Neural cell (in vitro differentiated cells): ENCODE measurements at regions not wholly inside any gene's neighbourhood (a gene's known extent, or its start where the extent isn't known, plus 50 kb on each side); places are given as distances from the start of the nearest gene placed in this dataset.

Experiments
- H2AFZ ChIP-seq: fragments of 200-600, 300-800 bp; sonication (generic), shearing (Covaris generic); 2 replicates; pipeline ENCODE4 v1.6.0; 2014; ENCODE audit warnings: low read depth, mild to moderate bottlenecking, antibody characterized with exemption, low read length, moderate library complexity
- H3F3A ChIP-seq: fragments of 200-600 bp; shearing (Covaris generic); 2 replicates; pipeline ENCODE4 v1.6.1; 2016; ENCODE audit warnings: mild to moderate bottlenecking, moderate library complexity, mixed read lengths, antibody characterized with exemption, low read length; ENCODE audit not compliant: insufficient read depth, poor library complexity, severe bottlenecking
- H3K27ac ChIP-seq: fragments of 200-600, 300-800 bp; sonication (generic), shearing (Covaris generic); 2 replicates; pipeline ENCODE4 v1.5.1; 2014; ENCODE audit warnings: mild to moderate bottlenecking, low read length, moderate library complexity
- H3K27me3 ChIP-seq: fragments of 300-800, 200-600 bp; sonication (generic), shearing (Covaris generic); 2 replicates; pipeline ENCODE4 v1.6.0; 2014; ENCODE audit warnings: mild to moderate bottlenecking, low read depth, low read length, moderate library complexity; ENCODE audit not compliant: insufficient read depth
- H3K36me3 ChIP-seq: fragments of 300-800, 200-600 bp; sonication (generic), shearing (Covaris generic); 2 replicates; pipeline ENCODE4 v1.5.1; 2014; ENCODE audit warnings: mild to moderate bottlenecking, antibody characterized with exemption, low read length, moderate library complexity; ENCODE audit not compliant: insufficient read depth
- H3K4me2 ChIP-seq: fragments of 300-800, 200-600 bp; sonication (generic), shearing (Covaris generic); 2 replicates; pipeline ENCODE4 v1.6.0; 2014; ENCODE audit warnings: mild to moderate bottlenecking, low read length
- H3K4me3 ChIP-seq: fragments of 300-800, 200-600 bp; sonication (generic), shearing (Covaris generic); 2 replicates; pipeline ENCODE4 v1.5.1; 2014; ENCODE audit warnings: mild to moderate bottlenecking, low read length, moderate library complexity
- H3K79me2 ChIP-seq: fragments of 200-600 bp; shearing (Covaris generic); replicated peaks from 2 replicates; pipeline ENCODE4 v1.6.0; 2014; ENCODE audit warnings: mild to moderate bottlenecking, low read length, moderate library complexity; ENCODE audit not compliant: insufficient read depth
- H3K9ac ChIP-seq: fragments of 300-800, 200-600 bp; sonication (generic), shearing (Covaris generic); 2 replicates; pipeline ENCODE4 v1.6.1; 2016; ENCODE audit warnings: mild to moderate bottlenecking, low read length, mixed read lengths
- H3K9me2 ChIP-seq: fragments of 200-600 bp; shearing (Covaris generic); 2 replicates; pipeline ENCODE4 v1.6.1; 2016; ENCODE audit warnings: mild to moderate bottlenecking, low read length, mixed read lengths; ENCODE audit not compliant: insufficient read depth
- H3K9me3 ChIP-seq: fragments of 200-600, 300-800 bp; sonication (generic), shearing (Covaris generic); 2 replicates; pipeline ENCODE4 v1.6.1; 2016; ENCODE audit warnings: mild to moderate bottlenecking, mixed run types, low read length, moderate library complexity, mixed read lengths
- H4K20me1 ChIP-seq: fragments of 200-600 bp; shearing (Covaris generic); 2 replicates; pipeline ENCODE4 v1.6.1; 2016; ENCODE audit warnings: mild to moderate bottlenecking, mixed run types; ENCODE audit not compliant: insufficient read depth
- CTCF ChIP-seq: fragments of 450-650 bp; IDR thresholded peaks from 2 replicates; pipeline ENCODE4 v1.5.1; 2014; ENCODE audit warnings: antibody characterized with exemption, mild to moderate bottlenecking, moderate library complexity; ENCODE audit not compliant: poor library complexity, severe bottlenecking
- EP300 ChIP-seq: fragments of 450-650 bp; conservative IDR thresholded peaks from 2 replicates; pipeline ENCODE4 v1.6.1; 2014; ENCODE audit warnings: antibody characterized with exemption, mild to moderate bottlenecking, moderate library complexity; ENCODE audit not compliant: poor library complexity, severe bottlenecking
- EZH2 ChIP-seq: fragments of 200-600, 300-800 bp; shearing (Covaris generic), sonication (generic); IDR thresholded peaks from 2 replicates; pipeline ENCODE4 v1.6.1; 2014; ENCODE audit warnings: antibody characterized with exemption, low read length, borderline replicate concordance, mild to moderate bottlenecking; ENCODE audit not compliant: insufficient read depth, poor library complexity, severe bottlenecking
- MXI1 ChIP-seq: fragments of 450-650 bp; conservative IDR thresholded peaks from 2 replicates; pipeline ENCODE4 v1.6.1; 2014; ENCODE audit warnings: antibody characterized with exemption, mild to moderate bottlenecking; ENCODE audit not compliant: poor library complexity, severe bottlenecking
- POLR2AphosphoS5 ChIP-seq: IDR thresholded peaks from 2 replicates; pipeline ENCODE4 v1.6.1; 2012
- RAD21 ChIP-seq: fragments of 450-650 bp; conservative IDR thresholded peaks from 2 replicates; pipeline ENCODE4 v1.6.1; 2014; ENCODE audit warnings: antibody characterized with exemption, mild to moderate bottlenecking, moderate library complexity
- REST ChIP-seq: IDR thresholded peaks from 2 replicates; pipeline ENCODE4 v1.6.1; 2012; ENCODE audit warnings: borderline replicate concordance
- SMC3 ChIP-seq: fragments of 450-650 bp; conservative IDR thresholded peaks from 2 replicates; pipeline ENCODE4 v1.6.1; 2014; ENCODE audit warnings: antibody characterized with exemption, mild to moderate bottlenecking, moderate library complexity; ENCODE audit not compliant: poor library complexity
- TAF1 ChIP-seq: IDR thresholded peaks from 2 replicates; pipeline ENCODE4 v1.6.1; 2012; ENCODE audit warnings: low read depth

- H3K4me2 ChIP-seq = no peak overlapping the region
- no peaks in the 10 kb centered on the region for H3K79me2 ChIP-seq
- H2AFZ ChIP-seq = no peak overlapping the region
- no peak overlapping the region for H3K4me3 ChIP-seq
- H4K20me1 ChIP-seq = no peaks in the 10 kb centered on the region
- no peaks in the 10 kb centered on the region for H3F3A ChIP-seq
- no peak for TF ChIP-seq MXI1
- no peak for TF ChIP-seq EP300
- TF ChIP-seq REST = no peak
- no peak for TF ChIP-seq CTCF
- no peak for TF ChIP-seq EZH2
- TF ChIP-seq RAD21 = no peak
- TF ChIP-seq TAF1 = no peak
- TF ChIP-seq POLR2AphosphoS5 = no peak
- TF ChIP-seq SMC3 = no peak
- H3K36me3 ChIP-seq = no peaks in the 10 kb centered on the region
- no peaks in the 10 kb centered on the region for H3K27me3 ChIP-seq
- H3K27ac ChIP-seq = no peak overlapping the region
- H3K9me3 ChIP-seq = no peaks in the 10 kb centered on the region
- no peaks in the 10 kb centered on the region for H3K9me2 ChIP-seq
- no peak overlapping the region for H3K9ac ChIP-seq
Measured at GRCh38 chr3:18672561-18672960, 247.4 kb upstream of the SATB1 start.

GRCh38 chr3:18670759-18671158, 245.6 kb upstream of the SATB1 start:
- TF ChIP-seq MXI1 = no peak
- TF ChIP-seq TAF1 = no peak
- no peak for TF ChIP-seq POLR2AphosphoS5
- TF ChIP-seq RAD21 = no peak
- no peak for TF ChIP-seq EZH2
- no peak for TF ChIP-seq CTCF
- TF ChIP-seq EP300 = no peak
- TF ChIP-seq REST = no peak
- no peak for TF ChIP-seq SMC3
- H3F3A ChIP-seq = no peaks in the 10 kb centered on the region
- no peaks in the 10 kb centered on the region for H3K36me3 ChIP-seq
- H3K27me3 ChIP-seq = no peaks in the 10 kb centered on the region
- H3K9me3 ChIP-seq = no peaks in the 10 kb centered on the region
- no peak overlapping the region for H3K4me2 ChIP-seq
- no peak overlapping the region for H3K4me3 ChIP-seq
- no peaks in the 10 kb centered on the region for H3K9me2 ChIP-seq
- no peak overlapping the region for H2AFZ ChIP-seq
- H4K20me1 ChIP-seq = no peaks in the 10 kb centered on the region
- no peaks in the 10 kb centered on the region for H3K79me2 ChIP-seq
- no peak overlapping the region for H3K27ac ChIP-seq
- H3K9ac ChIP-seq = no peak overlapping the region
